Superior temporal gyrus (tissue), 1 donor: ENCODE measurements at regions not wholly inside any gene's neighbourhood (a gene's known extent, or its start where the extent isn't known, plus 50 kb on each side); places are given as distances from the start of the nearest gene placed in this dataset.

ENCODE experiments used
- DNase-seq: peaks from one replicate; pipeline ENCODE4 v3.0.0-alpha.2; 2016; ENCODE audit errors: extremely low spot score

DNA sequence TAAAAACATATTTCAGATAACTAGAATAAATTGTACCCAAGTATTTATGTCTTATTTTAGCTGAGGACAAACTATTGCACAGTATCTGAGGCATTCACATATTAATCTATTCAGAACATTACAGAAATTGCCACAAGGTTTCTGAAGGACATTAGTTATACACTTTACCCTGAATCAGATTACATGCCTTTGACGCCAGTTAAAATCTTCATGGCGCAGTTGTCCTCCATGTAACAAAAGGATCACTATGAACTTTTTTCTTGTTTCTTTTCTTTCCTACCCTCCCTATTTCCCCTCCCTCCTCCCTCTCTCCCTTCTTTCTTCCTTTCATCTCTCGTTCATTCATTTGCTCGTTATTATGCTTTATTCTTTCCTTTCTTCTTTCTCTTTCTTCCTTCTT lies 176.6 kb upstream of the KITLG start:
- DNase-seq = no peak

GRCh38 chr12:88756153-88756552 lies 175.9 kb upstream of the KITLG start:
- DNase-seq = no peak

DNA sequence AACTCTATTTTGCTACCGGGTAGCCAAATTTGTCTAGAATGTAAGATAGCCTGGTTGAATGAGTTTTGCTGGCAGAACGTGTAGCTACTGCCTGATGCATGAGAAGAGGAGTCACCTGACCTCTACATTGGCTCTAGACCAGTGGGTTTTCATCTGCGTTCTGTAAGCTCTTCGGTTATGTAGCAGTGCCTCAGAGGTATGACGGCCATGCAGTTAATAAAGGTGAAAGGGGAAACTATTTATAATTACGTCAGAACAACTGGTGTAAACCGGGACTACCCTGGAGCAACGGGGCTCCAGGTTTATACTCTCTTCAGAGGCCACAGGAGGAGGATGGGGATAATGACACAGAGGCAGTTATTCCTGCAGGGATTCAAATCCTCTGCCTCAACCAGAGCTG lies 173.4 kb upstream of the KITLG start:
- DNase-seq = no peak

GRCh38 chr12:88753066-88753465 lies 172.8 kb upstream of the KITLG start:
- no peak for DNase-seq

DNA sequence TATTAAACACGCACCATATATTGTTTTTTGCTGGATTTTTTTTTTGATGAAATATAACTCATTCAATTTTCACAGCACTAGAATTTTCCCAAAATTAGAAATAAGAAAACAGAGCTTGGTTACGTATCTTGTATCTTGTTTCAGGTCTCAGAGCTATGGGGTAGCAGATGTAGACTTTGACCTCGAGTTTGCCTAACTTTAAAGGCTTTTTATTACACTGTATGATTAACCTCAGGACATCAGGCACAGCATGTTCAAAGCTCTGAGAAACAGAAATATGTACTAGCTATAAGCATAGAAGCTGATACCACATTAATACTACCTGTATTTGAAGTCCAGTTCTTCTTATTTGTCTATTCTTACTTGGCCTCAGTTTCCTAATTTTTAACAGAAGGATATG lies 171.9 kb upstream of the KITLG start:
- DNase-seq = no peak

- no peak for DNase-seq
These were observed 170.7 kb upstream of the KITLG start for GRCh38 chr12:88750867-88751543.

- peak; percentile 12 for DNase-seq
These were observed 166.1 kb upstream of the KITLG start for GRCh38 chr12:88746386-88746785.

GRCh38 chr12:88743946-88744685 lies 163.8 kb upstream of the KITLG start:
- no peak for DNase-seq

GRCh38 chr12:88737838-88738472 lies 157.7 kb upstream of the KITLG start:
- DNase-seq = no peak

DNA sequence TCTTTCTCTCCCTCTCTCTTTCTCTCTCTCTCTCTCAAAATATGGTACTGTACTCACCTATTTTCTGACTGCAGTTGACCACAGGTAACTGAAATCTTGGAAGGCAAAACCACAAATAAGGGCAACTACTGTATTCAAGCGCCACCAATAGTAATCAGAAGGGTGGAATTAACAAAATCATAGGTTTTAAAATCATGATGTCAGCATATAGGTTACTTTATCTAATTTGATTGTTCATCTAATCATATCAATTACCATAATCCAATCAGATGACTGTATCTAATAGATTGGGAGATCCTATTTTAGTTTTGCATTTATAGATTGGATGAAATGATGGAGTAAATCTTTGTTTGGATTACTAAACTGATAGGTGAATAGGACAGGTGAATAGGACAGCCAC lies 155.8 kb upstream of the KITLG start:
- no peak for DNase-seq

GRCh38 chr12:88733008-88733407 lies 152.7 kb upstream of the KITLG start:
- DNase-seq = no peak

DNA sequence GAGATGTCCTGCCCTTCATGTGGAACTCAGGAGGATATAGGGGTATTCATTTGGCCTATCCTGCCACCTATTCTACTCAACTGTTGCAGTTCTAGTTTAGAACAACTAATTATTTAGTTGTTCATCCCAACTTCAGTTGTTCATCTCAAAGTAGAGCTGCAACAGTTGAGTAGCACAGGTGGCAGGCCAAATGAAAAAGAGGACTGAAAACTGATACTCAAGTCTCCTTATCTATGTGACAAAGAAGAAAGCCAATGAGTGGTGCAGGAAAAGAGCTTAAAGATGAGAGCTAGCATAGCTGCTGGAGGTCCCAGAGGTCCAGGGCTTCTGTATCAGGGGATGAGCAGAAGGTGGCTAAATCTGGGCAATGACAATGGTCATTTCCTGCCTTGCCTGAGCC lies 148.9 kb upstream of the KITLG start:
- DNase-seq = no peak

- no peak for DNase-seq
These were observed 146.8 kb upstream of the KITLG start for GRCh38 chr12:88726806-88727720.

- no peak for DNase-seq
These were observed 145.4 kb upstream of the KITLG start for GRCh38 chr12:88725592-88726143.

DNA sequence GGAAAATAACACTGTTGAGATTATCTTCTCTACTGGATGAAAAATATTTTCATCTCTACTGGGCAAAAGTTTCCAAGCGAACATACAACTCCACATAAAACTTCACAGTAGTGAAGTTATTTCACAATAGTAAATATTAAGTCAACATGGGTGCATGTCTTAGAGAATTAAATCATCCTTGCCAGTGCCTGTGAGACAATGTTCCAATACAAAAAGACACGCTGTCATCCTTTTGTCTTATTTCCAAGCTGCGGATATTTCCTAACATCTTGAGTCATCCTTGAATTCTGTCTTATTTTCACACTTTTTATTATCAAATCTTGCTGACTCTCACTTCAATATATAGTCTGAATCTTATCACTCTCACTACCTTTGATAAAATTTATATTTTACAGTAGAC lies 142.9 kb upstream of the KITLG start:
- DNase-seq = no peak

DNA sequence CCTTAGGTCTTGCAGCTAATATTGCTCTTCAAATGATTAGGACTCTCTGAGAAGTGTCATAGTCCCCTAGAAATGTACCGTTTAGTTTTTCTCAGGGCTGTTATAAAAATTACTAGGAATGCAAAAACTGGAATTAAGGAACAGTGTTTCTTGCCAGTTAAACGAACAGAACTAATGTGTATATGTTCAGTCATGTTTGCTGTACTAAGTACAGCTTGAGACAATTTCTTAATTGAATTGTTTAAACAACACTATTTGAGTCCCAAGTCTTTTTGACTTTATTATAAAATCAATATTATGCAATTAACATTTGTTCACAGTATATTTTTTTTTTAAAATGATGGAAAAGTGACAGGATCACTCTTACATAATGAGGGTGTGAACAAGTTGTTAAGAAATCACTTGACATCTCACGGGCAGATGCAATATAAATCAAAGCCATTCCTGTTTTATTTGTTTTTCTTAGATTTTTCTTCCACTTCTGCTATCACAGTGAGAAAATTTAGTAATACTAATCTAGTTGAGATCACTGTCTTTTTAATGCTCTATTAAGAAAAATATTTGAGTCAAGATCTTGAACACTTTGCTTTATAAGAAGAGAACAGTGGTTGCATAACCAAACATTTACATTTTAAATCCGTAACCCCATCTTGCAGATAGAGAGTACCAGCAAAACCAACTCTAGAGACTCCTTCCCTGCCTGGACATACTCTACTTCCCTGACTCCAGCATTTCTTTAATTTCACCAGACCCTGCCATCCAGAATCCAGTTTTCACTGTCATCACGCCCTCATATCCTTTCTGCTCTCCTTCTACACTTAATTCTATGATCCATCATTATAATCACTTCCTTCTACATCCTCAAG lies 140.7 kb upstream of the KITLG start:
- DNase-seq = no peak

DNA sequence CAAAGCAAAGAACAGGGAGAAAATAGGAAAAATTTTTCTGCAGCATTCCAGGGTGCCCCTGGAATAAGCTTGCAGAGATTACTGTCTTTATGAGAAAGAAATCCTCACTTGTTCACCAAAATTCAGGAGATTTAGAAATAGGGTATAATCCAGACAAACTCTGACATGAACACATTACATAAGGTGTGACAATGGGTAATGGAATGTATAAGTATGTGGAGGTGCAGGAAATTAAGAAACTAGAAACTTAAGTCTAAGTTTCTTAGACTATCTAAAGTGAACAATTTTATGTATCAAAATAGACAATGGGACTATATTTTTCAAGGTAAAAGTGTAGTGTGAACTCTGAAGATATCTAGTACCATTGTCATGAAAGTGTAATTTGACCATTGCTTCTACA lies 140.0 kb upstream of the KITLG start:
- DNase-seq = no peak

DNA sequence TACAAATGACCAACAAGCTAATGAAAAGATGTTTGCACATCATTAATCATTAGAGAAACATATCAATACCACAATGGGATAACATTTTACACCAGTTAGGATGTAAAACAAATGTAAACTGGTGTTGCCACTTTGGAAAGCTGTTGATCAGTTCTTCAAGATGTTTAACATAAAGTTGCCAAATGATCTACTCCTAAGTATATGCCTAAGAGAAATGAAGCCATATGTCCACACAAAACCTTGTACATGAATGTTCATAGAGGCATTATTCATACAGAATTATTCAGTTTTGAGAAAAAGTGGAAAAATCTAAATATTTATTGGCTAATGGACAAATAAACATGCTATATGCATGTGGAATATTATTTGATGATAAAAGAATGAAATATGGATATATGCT lies 136.9 kb upstream of the KITLG start:
- no peak for DNase-seq

DNA sequence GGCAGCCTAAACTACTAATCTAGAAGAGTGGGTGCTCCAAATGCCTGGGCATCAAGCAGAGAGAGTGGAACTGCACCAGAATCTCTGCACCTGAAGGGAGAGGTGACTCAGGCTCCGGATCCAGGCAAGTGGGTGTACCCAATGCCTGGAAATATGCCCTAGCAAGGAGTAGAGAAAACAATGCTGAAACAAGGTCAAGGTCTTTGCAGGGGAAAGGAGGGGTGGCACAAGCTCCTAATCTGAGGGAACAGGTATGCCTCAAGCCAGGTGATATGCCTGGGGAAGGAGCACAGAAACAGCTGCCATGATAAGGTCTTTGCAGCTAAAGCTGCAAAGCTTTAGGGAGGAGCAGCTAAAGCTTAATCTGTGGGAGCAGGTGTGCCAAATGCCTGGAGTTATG lies 136.0 kb upstream of the KITLG start:
- no peak for DNase-seq

DNA sequence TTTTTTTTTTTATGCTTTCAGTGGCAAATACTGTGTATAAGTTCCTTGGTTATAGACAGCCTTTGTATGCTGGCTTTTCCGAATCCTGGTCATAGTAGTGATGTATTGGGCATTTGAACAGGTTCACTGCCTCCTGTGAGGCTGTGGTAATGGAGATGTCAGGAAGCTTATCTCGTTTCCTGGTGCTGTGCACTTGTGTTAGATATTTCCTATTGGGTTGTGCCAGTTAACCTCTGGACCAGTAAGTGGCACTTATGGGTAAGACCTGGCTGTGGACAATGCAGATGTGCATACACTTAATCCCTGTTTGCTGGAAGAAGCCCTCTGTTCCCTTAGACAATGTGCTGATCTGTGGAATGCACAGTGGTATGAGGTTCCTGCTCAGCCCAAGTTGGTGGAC lies 135.4 kb upstream of the KITLG start:
- DNase-seq = no peak
